ENCODE measurements at regions not wholly inside any gene's neighbourhood (a gene's known extent, or its start where the extent isn't known, plus 50 kb on each side); places are given as distances from the start of the nearest gene placed in this dataset.

DNA sequence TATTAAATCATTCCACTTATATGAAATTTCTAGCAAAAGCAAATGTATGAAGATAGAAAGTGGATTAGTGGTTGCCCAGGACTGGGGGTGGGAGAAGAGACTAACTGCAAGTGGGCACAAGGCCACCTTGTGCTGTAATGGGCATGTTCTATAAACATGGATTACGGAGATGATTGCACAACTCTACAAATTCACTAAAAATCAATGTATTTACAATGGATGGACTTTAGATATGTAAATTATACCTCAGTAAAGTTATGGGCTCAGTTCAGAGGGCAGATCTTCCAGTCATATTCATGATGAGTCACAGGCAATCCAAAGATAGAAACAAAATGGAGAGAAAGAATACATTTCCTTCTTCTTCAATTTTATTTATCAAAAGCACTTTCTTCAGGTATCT, 173.9 kb downstream of the NDUFA12 start:
- TF ChIP-seq, protein P1, sequence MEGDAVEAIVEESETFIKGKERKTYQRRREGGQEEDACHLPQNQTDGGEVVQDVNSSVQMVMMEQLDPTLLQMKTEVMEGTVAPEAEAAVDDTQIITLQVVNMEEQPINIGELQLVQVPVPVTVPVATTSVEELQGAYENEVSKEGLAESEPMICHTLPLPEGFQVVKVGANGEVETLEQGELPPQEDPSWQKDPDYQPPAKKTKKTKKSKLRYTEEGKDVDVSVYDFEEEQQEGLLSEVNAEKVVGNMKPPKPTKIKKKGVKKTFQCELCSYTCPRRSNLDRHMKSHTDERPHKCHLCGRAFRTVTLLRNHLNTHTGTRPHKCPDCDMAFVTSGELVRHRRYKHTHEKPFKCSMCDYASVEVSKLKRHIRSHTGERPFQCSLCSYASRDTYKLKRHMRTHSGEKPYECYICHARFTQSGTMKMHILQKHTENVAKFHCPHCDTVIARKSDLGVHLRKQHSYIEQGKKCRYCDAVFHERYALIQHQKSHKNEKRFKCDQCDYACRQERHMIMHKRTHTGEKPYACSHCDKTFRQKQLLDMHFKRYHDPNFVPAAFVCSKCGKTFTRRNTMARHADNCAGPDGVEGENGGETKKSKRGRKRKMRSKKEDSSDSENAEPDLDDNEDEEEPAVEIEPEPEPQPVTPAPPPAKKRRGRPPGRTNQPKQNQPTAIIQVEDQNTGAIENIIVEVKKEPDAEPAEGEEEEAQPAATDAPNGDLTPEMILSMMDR (conservative IDR thresholded peaks at IDR 0.05; ENCODE audit: low read depth, low read length): no peak
- no peak for TF ChIP-seq EZH2 (IDR thresholded peaks at IDR 0.05; ENCODE audit: borderline replicate concordance, low read depth, low read length, poor library complexity, severe bottlenecking)

Measured in A673 (cell line).